ENCODE measurements at regions not wholly inside any gene's neighbourhood (a gene's known extent, or its start where the extent isn't known, plus 50 kb on each side); places are given as distances from the start of the nearest gene placed in this dataset.

- no peak overlapping the region for H2AFZ ChIP-seq (ENCODE audit: low read depth)
- H3K27me3 ChIP-seq (ENCODE audit: insufficient read depth, low read depth): no peaks in the 10 kb centered on the region
- H3K4me3 ChIP-seq (IDR thresholded peaks at IDR 0.05; ENCODE audit: insufficient read depth, low read depth, low read length): no peak overlapping the region
- H3K79me2 ChIP-seq (ENCODE audit: insufficient read depth, low read depth): no peaks in the 10 kb centered on the region
- H3K4me1 ChIP-seq (ENCODE audit: low read depth, poor library complexity, severe bottlenecking): no peaks in the 10 kb centered on the region
- TF ChIP-seq CTCF (conservative IDR thresholded peaks at IDR 0.05; ENCODE audit: low read depth, low read length): no peak
- H3K36me3 ChIP-seq (ENCODE audit: insufficient read depth): no peaks in the 10 kb centered on the region
- H4K20me1 ChIP-seq (ENCODE audit: insufficient read depth): no peaks in the 10 kb centered on the region
- H3K27ac ChIP-seq: no peak overlapping the region
- H3K9ac ChIP-seq: no peak overlapping the region
- no peak overlapping the region for H3K4me2 ChIP-seq
Measured at GRCh38 chr15:36329592-36329991, 249.8 kb upstream of the CDIN1 start.

- H3K36me3 ChIP-seq (ENCODE audit: insufficient read depth): no peaks in the 10 kb centered on the region
- no peaks in the 10 kb centered on the region for H3K79me2 ChIP-seq (ENCODE audit: insufficient read depth, low read depth)
- TF ChIP-seq CTCF (conservative IDR thresholded peaks at IDR 0.05; ENCODE audit: low read depth, low read length): no peak
- no peak overlapping the region for H3K4me2 ChIP-seq
- H2AFZ ChIP-seq (ENCODE audit: low read depth): no peak overlapping the region
- no peaks in the 10 kb centered on the region for H3K27me3 ChIP-seq (ENCODE audit: insufficient read depth, low read depth)
- no peak overlapping the region for H3K4me3 ChIP-seq (IDR thresholded peaks at IDR 0.05; ENCODE audit: insufficient read depth, low read depth, low read length)
- no peaks in the 10 kb centered on the region for H4K20me1 ChIP-seq (ENCODE audit: insufficient read depth)
- no peak overlapping the region for H3K9ac ChIP-seq
- H3K27ac ChIP-seq: no peak overlapping the region
- no peaks in the 10 kb centered on the region for H3K4me1 ChIP-seq (ENCODE audit: low read depth, poor library complexity, severe bottlenecking)
Measured at GRCh38 chr15:36330598-36330997, 248.8 kb upstream of the CDIN1 start.

GRCh38 chr15:36331531-36332275 lies 247.7 kb upstream of the CDIN1 start:
- Histone ChIP-seq H3K27ac (no peak overlapping the region), H3K79me2 (ENCODE audit: insufficient read depth, low read depth) (no peaks in the 10 kb centered on the region), H3K4me2 (no peak overlapping the region; the same call in 1 of the 2 replicates), H3K4me1 (ENCODE audit: low read depth, poor library complexity, severe bottlenecking) (no peaks in the 10 kb centered on the region), H4K20me1 (ENCODE audit: insufficient read depth) (no peaks in the 10 kb centered on the region), H3K4me3 (IDR thresholded peaks at IDR 0.05; ENCODE audit: insufficient read depth, low read depth, low read length) (no peak overlapping the region), H3K36me3 (ENCODE audit: insufficient read depth) (no peaks in the 10 kb centered on the region), H3K27me3 (ENCODE audit: insufficient read depth, low read depth) (no peaks in the 10 kb centered on the region), H2AFZ (ENCODE audit: low read depth) (no peak overlapping the region), H3K9ac (no peak overlapping the region)
- no peak for TF ChIP-seq CTCF (conservative IDR thresholded peaks at IDR 0.05; ENCODE audit: low read depth, low read length)

- H3K27ac ChIP-seq: no peak overlapping the region
- H3K79me2 ChIP-seq (ENCODE audit: insufficient read depth, low read depth): no peaks in the 10 kb centered on the region
- H3K9ac ChIP-seq: no peak overlapping the region
- H3K36me3 ChIP-seq (ENCODE audit: insufficient read depth): no peaks in the 10 kb centered on the region
- no peaks in the 10 kb centered on the region for H3K27me3 ChIP-seq (ENCODE audit: insufficient read depth, low read depth)
- H3K4me3 ChIP-seq (IDR thresholded peaks at IDR 0.05; ENCODE audit: insufficient read depth, low read depth, low read length): no peak overlapping the region
- no peaks in the 10 kb centered on the region for H3K4me1 ChIP-seq (ENCODE audit: low read depth, poor library complexity, severe bottlenecking)
- no peak overlapping the region for H2AFZ ChIP-seq (ENCODE audit: low read depth)
- no peak overlapping the region for H3K4me2 ChIP-seq
- no peaks in the 10 kb centered on the region for H4K20me1 ChIP-seq (ENCODE audit: insufficient read depth)
- TF ChIP-seq CTCF (conservative IDR thresholded peaks at IDR 0.05; ENCODE audit: low read depth, low read length): no peak
Measured at GRCh38 chr15:36332301-36332700, 247.1 kb upstream of the CDIN1 start.

Measured in KMS-11 (cell line).